ENCODE measurements at regions not wholly inside any gene's neighbourhood (a gene's known extent, or its start where the extent isn't known, plus 50 kb on each side); places are given as distances from the start of the nearest gene placed in this dataset.

GRCh38 chr2:7338961-7339360, 421.7 kb downstream of the RNF144A start:
- no peak overlapping the region for H3K4me2 ChIP-seq (ENCODE audit: low read length)
- H3K27ac ChIP-seq (ENCODE audit: low read length): no peak overlapping the region
- no peaks in the 10 kb centered on the region for H3K9me2 ChIP-seq (ENCODE audit: insufficient read depth, low read length)
- H3K79me2 ChIP-seq (replicated peaks; ENCODE audit: insufficient read depth, low read length): no peaks in the 10 kb centered on the region
- H3K9me3 ChIP-seq (ENCODE audit: low read length): no peaks in the 10 kb centered on the region
- no peaks in the 10 kb centered on the region for H3K27me3 ChIP-seq (ENCODE audit: insufficient read depth, low read depth, low read length)
- H2AFZ ChIP-seq (ENCODE audit: low read depth, low read length): no peak overlapping the region
- H3K4me3 ChIP-seq (ENCODE audit: low read length): no peak overlapping the region
- no peak overlapping the region for H3K9ac ChIP-seq (ENCODE audit: low read length)
- no peaks in the 10 kb centered on the region for H3F3A ChIP-seq (ENCODE audit: insufficient read depth, low read length, poor library complexity, severe bottlenecking)
- H4K20me1 ChIP-seq (ENCODE audit: insufficient read depth): no peaks in the 10 kb centered on the region
- TF ChIP-seq EP300 (conservative IDR thresholded peaks at IDR 0.05; ENCODE audit: poor library complexity, severe bottlenecking): no peak
- TF ChIP-seq MXI1 (conservative IDR thresholded peaks at IDR 0.05; ENCODE audit: poor library complexity, severe bottlenecking): no peak
- TF ChIP-seq POLR2AphosphoS5 (IDR thresholded peaks at IDR 0.05): no peak
- no peak for TF ChIP-seq EZH2 (IDR thresholded peaks at IDR 0.05; ENCODE audit: borderline replicate concordance, insufficient read depth, low read length, poor library complexity, severe bottlenecking)
- TF ChIP-seq TAF1 (IDR thresholded peaks at IDR 0.05; ENCODE audit: low read depth): no peak
- TF ChIP-seq SMC3 (conservative IDR thresholded peaks at IDR 0.05; ENCODE audit: poor library complexity): no peak
- no peaks in the 10 kb centered on the region for H3K36me3 ChIP-seq (ENCODE audit: insufficient read depth, low read length)

GRCh38 chr2:7346336-7346735, 429.1 kb downstream of the RNF144A start:
- TF ChIP-seq REST (IDR thresholded peaks at IDR 0.05; ENCODE audit: borderline replicate concordance) (no peak), CTCF (IDR thresholded peaks at IDR 0.05; ENCODE audit: poor library complexity, severe bottlenecking) (no peak), EZH2 (IDR thresholded peaks at IDR 0.05; ENCODE audit: borderline replicate concordance, insufficient read depth, low read length, poor library complexity, severe bottlenecking) (no peak), POLR2AphosphoS5 (IDR thresholded peaks at IDR 0.05) (no peak), TAF1 (IDR thresholded peaks at IDR 0.05; ENCODE audit: low read depth) (no peak), EP300 (conservative IDR thresholded peaks at IDR 0.05; ENCODE audit: poor library complexity, severe bottlenecking) (no peak), MXI1 (conservative IDR thresholded peaks at IDR 0.05; ENCODE audit: poor library complexity, severe bottlenecking) (no peak), RAD21 (conservative IDR thresholded peaks at IDR 0.05) (no peak), SMC3 (conservative IDR thresholded peaks at IDR 0.05; ENCODE audit: poor library complexity) (no peak)
- H3K4me2 ChIP-seq (ENCODE audit: low read length): no peak overlapping the region
- no peak overlapping the region for H3K4me3 ChIP-seq (ENCODE audit: low read length)
- no peak overlapping the region for H3K9ac ChIP-seq (ENCODE audit: low read length)
- H3K36me3 ChIP-seq (ENCODE audit: insufficient read depth, low read length): no peaks in the 10 kb centered on the region
- H3K9me3 ChIP-seq (ENCODE audit: low read length): no peaks in the 10 kb centered on the region
- no peaks in the 10 kb centered on the region for H3F3A ChIP-seq (ENCODE audit: insufficient read depth, low read length, poor library complexity, severe bottlenecking)
- no peaks in the 10 kb centered on the region for H4K20me1 ChIP-seq (ENCODE audit: insufficient read depth)
- no peak overlapping the region for H3K27ac ChIP-seq (ENCODE audit: low read length)
- no peaks in the 10 kb centered on the region for H3K79me2 ChIP-seq (replicated peaks; ENCODE audit: insufficient read depth, low read length)
- no peak overlapping the region for H2AFZ ChIP-seq (ENCODE audit: low read depth, low read length)
- H3K9me2 ChIP-seq (ENCODE audit: insufficient read depth, low read length): no peaks in the 10 kb centered on the region
- no peaks in the 10 kb centered on the region for H3K27me3 ChIP-seq (ENCODE audit: insufficient read depth, low read depth, low read length)

All from neural cell (in vitro differentiated cells).